KMS-11 (cell line): ENCODE measurements at regions not wholly inside any gene's neighbourhood (a gene's known extent, or its start where the extent isn't known, plus 50 kb on each side); places are given as distances from the start of the nearest gene placed in this dataset.

Experiments used
- H2AFZ ChIP-seq: fragments of 200-600 bp; sonication (generic); 2 replicates; pipeline ENCODE4 v1.6.1; 2016; ENCODE audit warnings: antibody characterized with exemption, mixed run types, low read depth
- H3K27ac ChIP-seq: fragments of 200-600 bp; sonication (generic); 2 replicates; pipeline ENCODE4 v1.6.1; 2016; ENCODE audit warnings: mild to moderate bottlenecking, mixed run types
- H3K27me3 ChIP-seq: fragments of 200-600 bp; sonication (generic); 2 replicates; pipeline ENCODE4 v1.6.1; 2017; ENCODE audit warnings: mild to moderate bottlenecking, low read depth, mixed run types, moderate library complexity; ENCODE audit not compliant: insufficient read depth
- H3K36me3 ChIP-seq: fragments of 200-600 bp; sonication (generic); 2 replicates; pipeline ENCODE4 v1.6.1; 2017; ENCODE audit warnings: mild to moderate bottlenecking, mixed run types; ENCODE audit not compliant: insufficient read depth
- H3K4me1 ChIP-seq: fragments of 200-600 bp; sonication (generic); 2 replicates; pipeline ENCODE4 v1.6.1; 2016; ENCODE audit warnings: mild to moderate bottlenecking, low read depth, mixed run types; ENCODE audit not compliant: poor library complexity, severe bottlenecking
- H3K4me2 ChIP-seq: fragments of 200-600 bp; sonication (generic); 2 replicates; pipeline ENCODE4 v1.7.0; 2016; ENCODE audit warnings: mild to moderate bottlenecking, mixed run types
- H3K4me3 ChIP-seq: fragments of 200-600 bp; sonication (generic); IDR thresholded peaks from 2 replicates; pipeline ENCODE4 v1.6.1; 2017; ENCODE audit warnings: low read depth, low read length, mixed read lengths; ENCODE audit not compliant: insufficient read depth
- H3K79me2 ChIP-seq: fragments of 200-600 bp; sonication (generic); 2 replicates; pipeline ENCODE4 v1.6.1; 2016; ENCODE audit warnings: low read depth, mixed run types; ENCODE audit not compliant: insufficient read depth
- H3K9ac ChIP-seq: fragments of 200-600 bp; sonication (generic); 2 replicates; pipeline ENCODE4 v1.6.1; 2016; ENCODE audit warnings: mild to moderate bottlenecking, mixed run types
- H4K20me1 ChIP-seq: fragments of 200-600 bp; sonication (generic); 2 replicates; pipeline ENCODE4 v1.6.1; 2016; ENCODE audit warnings: mild to moderate bottlenecking, mixed run types; ENCODE audit not compliant: insufficient read depth
- TF ChIP-seq, protein P1 (sequence below): fragments of 200-600 bp; sonication (generic); conservative IDR thresholded peaks from 2 replicates; pipeline ENCODE4 v1.6.1; 2017; ENCODE audit warnings: low read depth, mild to moderate bottlenecking, antibody characterized with exemption, low read length, moderate library complexity, mixed read lengths

DNA sequence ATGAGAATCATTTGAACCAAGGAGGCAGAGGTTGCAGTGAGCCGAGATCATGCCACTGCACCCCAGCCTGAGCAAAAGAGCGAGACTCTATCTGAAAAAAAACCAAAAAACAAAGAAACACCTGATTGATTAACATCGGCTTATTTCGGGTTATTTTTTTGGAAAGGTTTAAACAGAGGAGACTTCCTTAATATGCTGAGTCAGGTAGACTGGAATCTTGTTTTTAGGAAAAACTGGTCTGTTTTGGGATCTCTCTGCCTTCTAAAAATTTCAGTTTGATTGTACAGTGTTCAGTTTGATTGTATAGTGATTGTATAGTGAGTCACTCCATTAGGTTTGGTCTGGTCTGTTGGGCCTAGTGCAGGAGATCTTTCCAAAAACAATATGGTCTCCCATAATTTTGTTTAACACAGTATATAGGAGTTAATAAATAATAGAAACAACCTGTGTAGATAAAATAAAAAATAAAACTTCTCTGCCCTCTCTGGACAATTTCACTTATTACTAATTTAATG is 196.3 kb upstream of the CHRM3 start:
- Histone ChIP-seq H4K20me1 (no peaks in the 10 kb centered on the region), H3K79me2 (no peaks in the 10 kb centered on the region), H3K27me3 (no peaks in the 10 kb centered on the region), H2AFZ (no peak overlapping the region), H3K36me3 (no peaks in the 10 kb centered on the region), H3K4me2 (no peak overlapping the region), H3K4me1 (no peaks in the 10 kb centered on the region), H3K27ac (no peak overlapping the region), H3K4me3 (no peak overlapping the region), H3K9ac (no peak overlapping the region)
- TF ChIP-seq, protein P1, sequence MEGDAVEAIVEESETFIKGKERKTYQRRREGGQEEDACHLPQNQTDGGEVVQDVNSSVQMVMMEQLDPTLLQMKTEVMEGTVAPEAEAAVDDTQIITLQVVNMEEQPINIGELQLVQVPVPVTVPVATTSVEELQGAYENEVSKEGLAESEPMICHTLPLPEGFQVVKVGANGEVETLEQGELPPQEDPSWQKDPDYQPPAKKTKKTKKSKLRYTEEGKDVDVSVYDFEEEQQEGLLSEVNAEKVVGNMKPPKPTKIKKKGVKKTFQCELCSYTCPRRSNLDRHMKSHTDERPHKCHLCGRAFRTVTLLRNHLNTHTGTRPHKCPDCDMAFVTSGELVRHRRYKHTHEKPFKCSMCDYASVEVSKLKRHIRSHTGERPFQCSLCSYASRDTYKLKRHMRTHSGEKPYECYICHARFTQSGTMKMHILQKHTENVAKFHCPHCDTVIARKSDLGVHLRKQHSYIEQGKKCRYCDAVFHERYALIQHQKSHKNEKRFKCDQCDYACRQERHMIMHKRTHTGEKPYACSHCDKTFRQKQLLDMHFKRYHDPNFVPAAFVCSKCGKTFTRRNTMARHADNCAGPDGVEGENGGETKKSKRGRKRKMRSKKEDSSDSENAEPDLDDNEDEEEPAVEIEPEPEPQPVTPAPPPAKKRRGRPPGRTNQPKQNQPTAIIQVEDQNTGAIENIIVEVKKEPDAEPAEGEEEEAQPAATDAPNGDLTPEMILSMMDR: no peak

DNA sequence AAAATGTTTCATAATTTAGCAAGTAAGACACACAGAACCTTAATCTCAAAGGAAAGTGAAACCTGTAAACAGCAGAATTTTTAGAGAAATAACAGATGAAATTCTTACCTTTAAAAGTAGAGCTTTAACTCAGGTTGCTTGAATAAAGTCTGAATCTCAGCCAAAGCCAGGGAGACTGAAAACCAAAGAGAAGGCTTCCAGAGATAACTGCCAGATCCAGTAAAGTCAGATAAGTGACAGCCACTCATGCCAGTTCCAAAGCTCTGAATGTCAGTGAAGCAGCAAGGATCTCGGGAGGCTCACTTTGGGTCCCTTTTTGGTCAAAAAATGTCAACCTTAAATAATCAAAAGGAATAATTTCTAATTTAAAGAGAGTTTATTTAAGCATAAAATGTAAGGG is 199.9 kb upstream of the CHRM3 start:
- Histone ChIP-seq H3K79me2 (no peaks in the 10 kb centered on the region), H3K27ac (no peak overlapping the region), H3K4me2 (no peak overlapping the region), H3K4me1 (no peaks in the 10 kb centered on the region), H3K4me3 (no peak overlapping the region), H2AFZ (no peak overlapping the region), H3K27me3 (no peaks in the 10 kb centered on the region), H4K20me1 (no peaks in the 10 kb centered on the region), H3K9ac (no peak overlapping the region), H3K36me3 (no peaks in the 10 kb centered on the region)
- TF ChIP-seq, protein P1: no peak

DNA sequence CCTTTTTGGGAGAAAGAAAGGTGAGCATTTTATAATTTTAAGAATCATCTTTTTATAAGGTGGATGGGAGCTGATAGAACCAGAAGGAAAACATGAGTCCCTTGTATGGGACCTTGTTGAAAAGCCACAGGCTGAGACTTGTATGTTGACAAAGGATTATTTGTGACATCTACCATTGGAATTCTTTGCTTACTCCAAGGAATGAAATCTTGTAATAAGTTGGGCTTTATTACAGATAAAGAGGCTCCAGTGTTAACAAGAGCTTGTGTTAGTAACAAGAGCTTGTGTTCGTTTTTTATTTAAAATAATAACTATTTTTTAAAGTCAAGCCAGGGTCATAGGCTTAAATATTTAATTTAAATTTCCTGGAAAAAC is 201.1 kb upstream of the CHRM3 start:
- Histone ChIP-seq H3K36me3 (no peaks in the 10 kb centered on the region), H2AFZ (no peak overlapping the region), H3K79me2 (no peaks in the 10 kb centered on the region), H3K27ac (no peak overlapping the region), H3K4me3 (no peak overlapping the region), H4K20me1 (no peaks in the 10 kb centered on the region), H3K9ac (no peak overlapping the region), H3K27me3 (no peaks in the 10 kb centered on the region), H3K4me1 (no peaks in the 10 kb centered on the region), H3K4me2 (no peak overlapping the region)
- TF ChIP-seq, protein P1: no peak

DNA sequence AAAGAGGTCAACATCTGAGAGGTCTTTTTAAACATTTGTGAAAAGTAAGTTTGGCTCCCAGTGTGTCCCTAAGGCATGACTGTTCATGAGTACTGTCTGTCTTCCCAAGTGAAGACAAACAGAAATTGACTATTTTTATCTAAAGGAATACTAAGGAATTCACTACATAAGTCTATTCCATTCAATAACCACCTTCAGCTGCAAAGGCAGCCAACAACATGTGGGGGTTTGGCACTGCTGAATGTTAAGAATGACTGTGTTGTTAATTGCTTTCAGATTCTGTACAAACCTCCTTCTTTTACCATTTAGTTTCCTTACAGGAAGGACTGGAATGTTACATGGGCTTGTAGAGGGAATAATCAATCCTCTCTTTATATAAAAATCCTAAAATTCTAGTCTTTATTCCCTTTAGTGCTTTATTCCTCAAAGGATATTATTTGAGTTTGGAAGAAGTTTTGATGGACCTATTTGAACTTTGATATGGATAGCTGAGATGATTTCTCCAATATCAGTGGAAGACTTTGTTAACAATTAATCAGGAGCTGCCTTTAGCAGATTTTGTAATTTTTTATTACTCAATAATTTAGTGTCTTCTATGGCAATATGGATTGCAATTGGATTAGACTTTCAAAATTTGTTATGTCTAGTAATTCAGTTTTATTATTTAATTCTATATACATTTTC is 201.7 kb upstream of the CHRM3 start:
- no peaks in the 10 kb centered on the region for H3K4me1 ChIP-seq
- no peak overlapping the region for H3K4me3 ChIP-seq
- TF ChIP-seq, protein P1: no peak
- H3K27ac ChIP-seq: no peak overlapping the region
- H3K9ac ChIP-seq: no peak overlapping the region
- no peak overlapping the region for H3K4me2 ChIP-seq
- no peaks in the 10 kb centered on the region for H3K79me2 ChIP-seq
- no peak overlapping the region for H2AFZ ChIP-seq
- no peaks in the 10 kb centered on the region for H3K27me3 ChIP-seq
- no peaks in the 10 kb centered on the region for H4K20me1 ChIP-seq
- no peaks in the 10 kb centered on the region for H3K36me3 ChIP-seq
